GM12892 (cell line): ENCODE measurements at regions not wholly inside any gene's neighbourhood (a gene's known extent, or its start where the extent isn't known, plus 50 kb on each side); places are given as distances from the start of the nearest gene placed in this dataset.

Source experiments
- POLR2A ChIP-seq: IDR thresholded peaks from 2 replicates; pipeline ENCODE4 v1.6.1; 2011; ENCODE audit warnings: low read depth, low read length, control low read depth
- POLR2AphosphoS5 ChIP-seq: IDR thresholded peaks from 2 replicates; pipeline ENCODE4 v1.6.1; 2011; ENCODE audit warnings: low read depth, low read length, control low read depth
- TAF1 ChIP-seq: IDR thresholded peaks from 2 replicates; pipeline ENCODE4 v1.6.1; 2011; ENCODE audit warnings: low read depth, mild to moderate bottlenecking, control low read depth, low read length, borderline replicate concordance

GRCh38 chr12:91620992-91621391, 438.4 kb upstream of the DCN start:
- TF ChIP-seq POLR2AphosphoS5 (no peak), POLR2A (no peak), TAF1 (no peak)
